ENCODE measurements at regions not wholly inside any gene's neighbourhood (a gene's known extent, or its start where the extent isn't known, plus 50 kb on each side); places are given as distances from the start of the nearest gene placed in this dataset.

DNA sequence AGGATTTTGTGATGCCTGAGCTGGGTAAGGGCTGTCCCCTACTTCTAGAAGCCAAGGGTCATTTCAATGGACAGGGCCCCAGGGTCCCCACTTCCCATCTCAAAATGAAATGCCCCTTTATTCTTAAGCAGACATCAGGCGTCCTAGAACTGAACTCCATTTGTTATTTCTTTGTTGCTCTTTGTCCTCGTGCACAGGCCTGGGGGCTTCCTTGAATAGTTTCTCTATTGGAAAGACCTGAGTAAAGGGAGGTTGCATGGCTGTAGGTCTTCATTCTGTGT, 311.4 kb upstream of the ZNF32 start:
- Mint-ChIP-seq H3K4me1 (peaks cover 2% of the 10 kb centered on the region), H3K4me3 (no peak overlapping the region), H3K27ac (no peak overlapping the region), H3K9me3 (no peaks in the 10 kb centered on the region), H3K27me3 (peaks cover 11% of the 10 kb centered on the region), H3K36me3 (ENCODE audit: low read depth) (no peaks in the 10 kb centered on the region)
- intact Hi-C loops (cut with micrococcal nuclease), result no loop called here
- no peak for DNase-seq
- TF ChIP-seq, protein P1, sequence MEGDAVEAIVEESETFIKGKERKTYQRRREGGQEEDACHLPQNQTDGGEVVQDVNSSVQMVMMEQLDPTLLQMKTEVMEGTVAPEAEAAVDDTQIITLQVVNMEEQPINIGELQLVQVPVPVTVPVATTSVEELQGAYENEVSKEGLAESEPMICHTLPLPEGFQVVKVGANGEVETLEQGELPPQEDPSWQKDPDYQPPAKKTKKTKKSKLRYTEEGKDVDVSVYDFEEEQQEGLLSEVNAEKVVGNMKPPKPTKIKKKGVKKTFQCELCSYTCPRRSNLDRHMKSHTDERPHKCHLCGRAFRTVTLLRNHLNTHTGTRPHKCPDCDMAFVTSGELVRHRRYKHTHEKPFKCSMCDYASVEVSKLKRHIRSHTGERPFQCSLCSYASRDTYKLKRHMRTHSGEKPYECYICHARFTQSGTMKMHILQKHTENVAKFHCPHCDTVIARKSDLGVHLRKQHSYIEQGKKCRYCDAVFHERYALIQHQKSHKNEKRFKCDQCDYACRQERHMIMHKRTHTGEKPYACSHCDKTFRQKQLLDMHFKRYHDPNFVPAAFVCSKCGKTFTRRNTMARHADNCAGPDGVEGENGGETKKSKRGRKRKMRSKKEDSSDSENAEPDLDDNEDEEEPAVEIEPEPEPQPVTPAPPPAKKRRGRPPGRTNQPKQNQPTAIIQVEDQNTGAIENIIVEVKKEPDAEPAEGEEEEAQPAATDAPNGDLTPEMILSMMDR (IDR thresholded peaks at IDR 0.05), result no peak
- ChIA-PET CTCF (no interaction called here), POLR2A (no interaction called here)
- ATAC-seq (ENCODE audit: low read depth), result no peak

DNA sequence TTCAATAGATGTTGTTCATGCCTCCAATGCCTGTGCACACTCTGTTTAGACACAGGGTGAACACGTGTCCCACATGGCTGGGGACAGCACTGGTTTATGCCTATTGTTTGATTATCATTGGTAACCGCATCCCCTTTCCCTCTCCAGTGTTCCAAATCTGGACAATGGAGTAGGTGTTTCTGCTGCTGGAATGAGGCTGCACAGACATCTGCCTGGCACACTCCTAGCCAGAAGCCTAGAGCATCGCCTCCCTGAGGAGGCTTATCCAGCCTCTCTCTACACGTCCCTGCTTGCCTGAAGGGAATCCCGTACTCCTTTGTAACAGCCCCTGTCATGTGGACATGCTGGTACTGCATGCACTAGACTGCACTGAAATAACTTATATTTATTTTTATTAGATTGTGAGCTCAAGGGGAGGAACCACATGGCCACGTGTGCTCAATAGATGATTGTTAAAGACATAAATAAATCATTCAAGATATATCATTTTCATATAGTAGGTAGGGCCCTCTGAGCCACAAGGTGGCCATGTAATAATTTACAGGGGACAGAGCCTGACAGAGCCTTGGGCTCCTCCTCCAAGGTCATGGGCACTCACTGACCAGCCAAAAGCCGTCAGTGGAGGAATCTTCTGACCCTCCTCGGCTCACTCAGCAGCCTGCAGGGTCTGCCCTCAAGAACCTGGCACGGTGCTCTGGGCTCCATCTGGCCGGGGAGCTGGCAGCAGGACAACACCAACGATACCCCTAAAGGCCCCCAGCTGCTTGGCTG, 310.9 kb upstream of the ZNF32 start:
- no peak for DNase-seq
- Mint-ChIP-seq H3K27ac (no peak overlapping the region), H3K4me3 (no peak overlapping the region), H3K27me3 (peaks cover 12% of the 10 kb centered on the region), H3K9me3 (no peaks in the 10 kb centered on the region), H3K4me1 (no peaks in the 10 kb centered on the region), H3K36me3 (ENCODE audit: low read depth) (no peaks in the 10 kb centered on the region)
- TF ChIP-seq, protein P1 (IDR thresholded peaks at IDR 0.05), result no peak
- ChIA-PET POLR2A (no interaction called here), CTCF (no interaction called here)
- intact Hi-C loops (cut with micrococcal nuclease), result no loop called here
- no peak for ATAC-seq (ENCODE audit: low read depth)

DNA sequence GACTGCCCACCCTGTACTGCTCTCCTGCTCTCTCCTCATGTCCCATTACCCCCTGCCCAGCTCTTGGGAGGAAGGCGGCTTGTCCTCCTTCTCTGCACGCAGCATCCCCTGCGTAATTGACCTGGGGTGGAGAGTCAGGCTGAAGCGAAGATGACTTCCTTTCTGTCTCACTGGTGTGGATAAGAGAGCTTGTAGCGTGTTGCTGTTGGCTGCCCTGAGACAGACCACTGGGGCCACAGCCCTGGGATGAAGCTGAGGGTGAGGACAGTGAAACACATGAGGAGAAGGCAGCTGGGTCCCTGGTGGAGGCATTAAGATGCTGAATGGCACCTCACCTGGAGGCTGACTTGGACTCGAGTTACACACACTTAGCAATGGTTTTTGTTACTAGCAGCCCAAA, 310.3 kb upstream of the ZNF32 start:
- H3K9me3 Mint-ChIP-seq, result no peaks in the 10 kb centered on the region
- DNase-seq, result no peak
- no peak overlapping the region for H3K27ac Mint-ChIP-seq
- no peaks in the 10 kb centered on the region for H3K36me3 Mint-ChIP-seq (ENCODE audit: low read depth)
- intact Hi-C loops (cut with micrococcal nuclease), result no loop called here
- POLR2A ChIA-PET, result no interaction called here
- no peaks in the 10 kb centered on the region for H3K4me1 Mint-ChIP-seq
- CTCF ChIA-PET, result no interaction called here
- peaks cover 12% of the 10 kb centered on the region for H3K27me3 Mint-ChIP-seq
- no peak overlapping the region for H3K4me3 Mint-ChIP-seq
- ATAC-seq (ENCODE audit: low read depth), result no peak
- TF ChIP-seq, protein P1 (IDR thresholded peaks at IDR 0.05), result no peak

DNA sequence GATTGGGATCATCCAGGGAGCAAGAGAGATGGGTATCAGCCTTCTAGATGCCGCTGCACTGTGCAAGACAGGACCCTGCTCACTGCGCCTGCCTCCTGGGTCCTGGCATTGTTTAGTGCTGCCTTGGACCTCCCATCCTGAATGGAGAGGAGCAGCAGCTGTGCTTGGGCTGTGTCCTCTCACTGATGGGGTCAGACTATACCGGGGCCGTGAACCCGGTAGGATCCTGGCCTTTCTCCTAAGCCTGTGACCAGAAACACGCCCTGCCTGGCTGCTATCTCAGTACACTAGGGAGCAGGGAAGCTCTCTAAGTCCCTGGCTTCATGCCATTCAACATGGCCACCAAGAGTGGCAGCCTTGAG, 309.4 kb upstream of the ZNF32 start:
- POLR2A ChIA-PET, result no interaction called here
- TF ChIP-seq, protein P1 (IDR thresholded peaks at IDR 0.05), result no peak
- Mint-ChIP-seq H3K36me3 (ENCODE audit: low read depth) (no peaks in the 10 kb centered on the region), H3K27me3 (peaks cover 10% of the 10 kb centered on the region), H3K9me3 (peaks cover under 1% of the 10 kb centered on the region), H3K4me3 (no peak overlapping the region), H3K4me1 (no peaks in the 10 kb centered on the region), H3K27ac (no peak overlapping the region)
- ATAC-seq (ENCODE audit: low read depth) (no peak), DNase-seq (no peak)
- intact Hi-C loops (cut with micrococcal nuclease), result no loop called here
- CTCF ChIA-PET, result no interaction called here

DNA sequence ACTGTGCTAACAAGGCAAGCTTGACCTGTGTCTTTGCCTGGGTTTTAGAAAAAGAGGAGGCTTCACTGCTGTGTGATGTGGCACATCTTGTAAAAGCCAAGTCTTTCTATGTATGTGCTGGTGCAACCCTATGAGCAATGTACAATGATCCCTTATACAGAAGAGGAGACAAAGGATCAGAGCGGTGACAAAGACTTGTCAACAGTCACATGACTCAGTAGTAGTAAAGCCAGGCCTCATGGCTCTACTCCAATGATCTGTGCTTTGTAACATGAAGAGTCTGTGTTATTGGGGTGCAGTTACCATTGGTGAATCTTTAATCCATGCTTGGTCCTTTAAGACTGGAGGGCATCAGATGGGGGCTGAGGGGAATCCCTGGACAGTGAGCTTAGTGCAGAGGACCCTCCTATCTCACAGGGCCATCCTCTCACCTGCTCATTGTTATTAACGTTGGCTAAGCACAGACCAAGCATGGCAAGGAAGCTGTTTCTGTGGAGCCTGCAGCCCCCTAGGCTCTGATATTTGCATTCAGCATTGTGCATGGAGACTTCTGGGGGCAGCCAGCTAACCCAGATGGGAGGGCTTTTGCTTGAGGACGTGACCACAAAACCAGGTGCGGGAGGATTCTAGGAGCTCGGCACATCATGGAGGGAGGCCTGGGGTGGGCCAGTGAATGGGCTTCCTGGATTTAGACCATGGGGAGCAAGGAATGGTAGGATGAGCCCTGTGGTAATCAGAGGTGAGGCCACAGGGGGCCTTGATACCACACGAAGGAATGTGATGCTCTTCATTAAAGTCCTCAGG, 308.8 kb upstream of the ZNF32 start:
- Mint-ChIP-seq H3K36me3 (ENCODE audit: low read depth) (no peaks in the 10 kb centered on the region), H3K4me1 (no peaks in the 10 kb centered on the region), H3K4me3 (no peak overlapping the region), H3K27ac (no peak overlapping the region), H3K27me3 (peaks cover 10% of the 10 kb centered on the region), H3K9me3 (peaks cover 3% of the 10 kb centered on the region)
- TF ChIP-seq, protein P1 (IDR thresholded peaks at IDR 0.05), result no peak
- intact Hi-C loops (cut with micrococcal nuclease), result no loop called here
- ChIA-PET CTCF (no interaction called here), POLR2A (no interaction called here)
- no peak for ATAC-seq (ENCODE audit: low read depth)
- DNase-seq, result no peak
